ENCODE measurements at regions not wholly inside any gene's neighbourhood (a gene's known extent, or its start where the extent isn't known, plus 50 kb on each side); places are given as distances from the start of the nearest gene placed in this dataset.

DNA sequence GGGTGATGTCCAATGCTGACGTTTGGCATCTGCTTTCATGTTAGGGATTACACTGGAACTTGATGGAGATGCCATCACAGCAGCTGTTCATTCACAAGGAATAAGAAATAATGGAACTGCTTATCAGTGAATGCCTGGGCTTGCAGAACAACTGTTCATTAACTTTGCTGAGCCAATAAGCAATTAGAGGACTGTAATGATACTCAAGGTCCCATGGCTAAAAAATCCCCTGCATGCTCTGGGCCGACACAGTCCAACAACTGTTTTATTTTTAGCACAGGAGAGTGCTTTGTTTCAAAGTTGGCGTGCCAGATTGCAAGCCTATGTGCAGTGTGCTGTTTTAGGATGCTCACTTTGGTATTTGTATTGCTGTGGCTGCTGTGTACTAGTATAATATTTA, 408.0 kb upstream of the RGPD4 start:
- Histone ChIP-seq H3K9ac (ENCODE audit: low read length) (no peak overlapping the region), H4K20me1 (ENCODE audit: insufficient read depth, low read length) (no peaks in the 10 kb centered on the region), H3K4me1 (ENCODE audit: low read length) (peaks cover 6% of the 10 kb centered on the region; the same call in 1 of the 2 replicates), H3K27me3 (ENCODE audit: low read depth, low read length) (no peaks in the 10 kb centered on the region), H3K27ac (ENCODE audit: low read length) (no peak overlapping the region), H3K79me2 (ENCODE audit: low read length) (no peaks in the 10 kb centered on the region), H3K9me3 (ENCODE audit: insufficient read depth, low read length) (no peaks in the 10 kb centered on the region), H3K4me3 (ENCODE audit: low read length) (no peak overlapping the region), H3K36me3 (replicated peaks; ENCODE audit: low read depth, low read length) (no peaks in the 10 kb centered on the region), H2AFZ (ENCODE audit: low read depth, low read length) (no peak overlapping the region), H3K4me2 (ENCODE audit: low read length) (no peak overlapping the region)
- TF ChIP-seq CTCF (IDR thresholded peaks at IDR 0.05; ENCODE audit: low read depth, low read length) (no peak), EZH2phosphoT487 (IDR thresholded peaks at IDR 0.05; ENCODE audit: low read depth) (no peak)

- no peaks in the 10 kb centered on the region for H3K9me3 ChIP-seq (ENCODE audit: insufficient read depth, low read length)
- no peak overlapping the region for H3K4me3 ChIP-seq (ENCODE audit: low read length)
- no peaks in the 10 kb centered on the region for H4K20me1 ChIP-seq (ENCODE audit: insufficient read depth, low read length)
- H3K27ac ChIP-seq (ENCODE audit: low read length): no peak overlapping the region
- H3K79me2 ChIP-seq (ENCODE audit: low read length): no peaks in the 10 kb centered on the region
- H2AFZ ChIP-seq (ENCODE audit: low read depth, low read length): no peak overlapping the region
- H3K4me2 ChIP-seq (ENCODE audit: low read length): no peak overlapping the region
- H3K27me3 ChIP-seq (ENCODE audit: low read depth, low read length): no peaks in the 10 kb centered on the region
- no peaks in the 10 kb centered on the region for H3K36me3 ChIP-seq (replicated peaks; ENCODE audit: low read depth, low read length)
- TF ChIP-seq EZH2phosphoT487 (IDR thresholded peaks at IDR 0.05; ENCODE audit: low read depth) (no peak), CTCF (IDR thresholded peaks at IDR 0.05; ENCODE audit: low read depth, low read length) (no peak)
- H3K9ac ChIP-seq (ENCODE audit: low read length): no peak overlapping the region
- peaks cover 6% of the 10 kb centered on the region; the same call in 1 of the 2 replicates for H3K4me1 ChIP-seq (ENCODE audit: low read length)
Observed at GRCh38 chr2:107419191-107419590, 407.5 kb upstream of the RGPD4 start.

- Histone ChIP-seq H3K27me3 (ENCODE audit: low read depth, low read length) (no peaks in the 10 kb centered on the region), H3K4me1 (ENCODE audit: low read length) (peaks cover 7% of the 10 kb centered on the region; the same call in 1 of the 2 replicates), H3K4me3 (ENCODE audit: low read length) (no peak overlapping the region), H2AFZ (ENCODE audit: low read depth, low read length) (no peak overlapping the region), H3K36me3 (replicated peaks; ENCODE audit: low read depth, low read length) (no peaks in the 10 kb centered on the region), H3K4me2 (ENCODE audit: low read length) (no peak overlapping the region), H4K20me1 (ENCODE audit: insufficient read depth, low read length) (no peaks in the 10 kb centered on the region), H3K79me2 (ENCODE audit: low read length) (no peaks in the 10 kb centered on the region), H3K9me3 (ENCODE audit: insufficient read depth, low read length) (no peaks in the 10 kb centered on the region), H3K9ac (ENCODE audit: low read length) (no peak overlapping the region), H3K27ac (ENCODE audit: low read length) (no peak overlapping the region)
- TF ChIP-seq CTCF (IDR thresholded peaks at IDR 0.05; ENCODE audit: low read depth, low read length) (no peak), EZH2phosphoT487 (IDR thresholded peaks at IDR 0.05; ENCODE audit: low read depth) (no peak)
Observed at GRCh38 chr2:107428781-107429180, 397.9 kb upstream of the RGPD4 start.

- H3K4me2 ChIP-seq (ENCODE audit: low read length): no peak overlapping the region
- no peak for TF ChIP-seq CTCF (IDR thresholded peaks at IDR 0.05; ENCODE audit: low read depth, low read length)
- no peak for TF ChIP-seq EZH2phosphoT487 (IDR thresholded peaks at IDR 0.05; ENCODE audit: low read depth)
Observed at GRCh38 chr2:107430006-107430405, 396.7 kb upstream of the RGPD4 start.

More at GRCh38 chr2:107430006-107430405, 396.7 kb upstream of the RGPD4 start:
- Histone ChIP-seq H4K20me1 (ENCODE audit: insufficient read depth, low read length) (no peaks in the 10 kb centered on the region), H3K4me3 (ENCODE audit: low read length) (no peak overlapping the region), H3K79me2 (ENCODE audit: low read length) (no peaks in the 10 kb centered on the region), H3K9ac (ENCODE audit: low read length) (no peak overlapping the region), H3K27ac (ENCODE audit: low read length) (no peak overlapping the region), H3K4me1 (ENCODE audit: low read length) (peaks cover 7% of the 10 kb centered on the region; the same call in 1 of the 2 replicates), H3K9me3 (ENCODE audit: insufficient read depth, low read length) (no peaks in the 10 kb centered on the region), H3K27me3 (ENCODE audit: low read depth, low read length) (no peaks in the 10 kb centered on the region), H2AFZ (ENCODE audit: low read depth, low read length) (no peak overlapping the region), H3K36me3 (replicated peaks; ENCODE audit: low read depth, low read length) (no peaks in the 10 kb centered on the region)
